ENCODE measurements at regions not wholly inside any gene's neighbourhood (a gene's known extent, or its start where the extent isn't known, plus 50 kb on each side); places are given as distances from the start of the nearest gene placed in this dataset.

DNA sequence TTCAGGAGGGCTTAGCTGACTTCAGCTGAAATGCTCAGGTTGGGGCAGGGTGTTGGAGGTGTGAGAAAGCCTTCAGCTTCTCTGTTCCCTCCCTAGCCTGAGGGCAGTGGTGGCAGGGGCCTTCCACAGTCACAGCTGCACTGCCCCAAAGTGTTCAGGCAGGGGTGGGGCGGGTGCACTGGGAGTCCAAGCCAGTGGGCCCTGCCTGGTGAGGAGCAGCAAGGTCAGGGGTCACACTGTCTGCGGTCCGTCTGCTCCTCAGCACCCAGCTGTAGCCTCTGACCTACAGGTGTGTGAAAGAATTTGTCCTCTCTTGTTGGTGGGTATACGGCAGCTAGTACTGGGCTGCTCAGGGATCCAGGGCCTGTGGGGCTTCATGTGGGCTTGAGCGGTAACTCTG, 490.4 kb upstream of the NCAM2 start:
- dilution Hi-C loops (cut with MboI; ENCODE audit: extremely low pct_ligation_motif_present, low sequenced_read_pairs) (no loop called here), intact Hi-C loops (cut with micrococcal nuclease) (no loop called here)
- no peak for DNase-seq (ENCODE audit: low read depth, low spot score)
- Histone ChIP-seq H3K9me1 (replicated peaks; ENCODE audit: control insufficient read depth, extremely low read depth, insufficient read depth, low read length) (no peaks in the 10 kb centered on the region), H3K27ac (ENCODE audit: insufficient read depth, low read depth, low read length) (no peak overlapping the region), H3K27me3 (ENCODE audit: control insufficient read depth in 2 of 2, insufficient read depth in 2 of 2, low read length in 2 of 2) (no peaks in the 10 kb centered on the region), H4K20me1 (replicated peaks; ENCODE audit: control insufficient read depth, extremely low read depth, insufficient read depth, low read length) (no peaks in the 10 kb centered on the region), H3K4me2 (ENCODE audit: insufficient read depth, low read length) (no peak overlapping the region), H3K9me3 (replicated peaks; ENCODE audit: control insufficient read depth, insufficient read depth, low read length) (peaks cover 4% of the 10 kb centered on the region), H3K36me3 (ENCODE audit: control insufficient read depth in 2 of 2, extremely low read depth in 1 of 2, insufficient read depth in 2 of 2, low read length in 2 of 2) (no peaks in the 10 kb centered on the region), H3K4me3 (replicated peaks in 1 of 3; ENCODE audit: insufficient read depth in 1 of 3, low read depth in 1 of 3, low read length in 3 of 3) (no peak overlapping the region), H3K4me1 (ENCODE audit: control insufficient read depth, extremely low read depth, insufficient read depth, low read length) (no peaks in the 10 kb centered on the region), H2AFZ (ENCODE audit: low read depth, low read length) (no peak overlapping the region), H3K9ac (replicated peaks; ENCODE audit: extremely low read depth, insufficient read depth, low read length) (no peak overlapping the region), H3K79me2 (ENCODE audit: control insufficient read depth, insufficient read depth, low read length) (no peaks in the 10 kb centered on the region)
- ChIA-PET CTCF (no interaction called here), POLR2A (no interaction called here)
- TF ChIP-seq POLR2AphosphoS5 (IDR thresholded peaks at IDR 0.05; ENCODE audit: insufficient read depth, low read depth, low read length) (no peak), POLR2A (IDR thresholded peaks at IDR 0.05; ENCODE audit: low read depth, low read length) (no peak), JUN (IDR thresholded peaks at IDR 0.05; ENCODE audit: borderline replicate concordance, insufficient read depth, insufficient read length, low read depth) (no peak), MYC (IDR thresholded peaks at IDR 0.05; ENCODE audit: low read depth, low read length) (no peak), FOS (IDR thresholded peaks at IDR 0.05; ENCODE audit: borderline replicate concordance, insufficient read depth, low read length) (no peak), MAX (IDR thresholded peaks at IDR 0.05; ENCODE audit: insufficient read depth, insufficient read length) (no peak), GATA2 (IDR thresholded peaks at IDR 0.05; ENCODE audit: insufficient read depth, insufficient read length, low read depth, low read length) (no peak), EZH2 (IDR thresholded peaks at IDR 0.05; ENCODE audit: borderline replicate concordance, low read depth, low read length, severe bottlenecking) (no peak)
- TF ChIP-seq, protein P1, sequence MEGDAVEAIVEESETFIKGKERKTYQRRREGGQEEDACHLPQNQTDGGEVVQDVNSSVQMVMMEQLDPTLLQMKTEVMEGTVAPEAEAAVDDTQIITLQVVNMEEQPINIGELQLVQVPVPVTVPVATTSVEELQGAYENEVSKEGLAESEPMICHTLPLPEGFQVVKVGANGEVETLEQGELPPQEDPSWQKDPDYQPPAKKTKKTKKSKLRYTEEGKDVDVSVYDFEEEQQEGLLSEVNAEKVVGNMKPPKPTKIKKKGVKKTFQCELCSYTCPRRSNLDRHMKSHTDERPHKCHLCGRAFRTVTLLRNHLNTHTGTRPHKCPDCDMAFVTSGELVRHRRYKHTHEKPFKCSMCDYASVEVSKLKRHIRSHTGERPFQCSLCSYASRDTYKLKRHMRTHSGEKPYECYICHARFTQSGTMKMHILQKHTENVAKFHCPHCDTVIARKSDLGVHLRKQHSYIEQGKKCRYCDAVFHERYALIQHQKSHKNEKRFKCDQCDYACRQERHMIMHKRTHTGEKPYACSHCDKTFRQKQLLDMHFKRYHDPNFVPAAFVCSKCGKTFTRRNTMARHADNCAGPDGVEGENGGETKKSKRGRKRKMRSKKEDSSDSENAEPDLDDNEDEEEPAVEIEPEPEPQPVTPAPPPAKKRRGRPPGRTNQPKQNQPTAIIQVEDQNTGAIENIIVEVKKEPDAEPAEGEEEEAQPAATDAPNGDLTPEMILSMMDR (IDR thresholded peaks at IDR 0.05; ENCODE audit: extremely low read depth in 1 of 2, insufficient read depth in 1 of 2, low read depth in 1 of 2, low read length in 2 of 2): no peak
- BruUV-seq (replicated peaks): no TSS peak
- no peak for FAIRE-seq

Measured in endothelial cell of umbilical vein (primary cell).